HK-2 (cell line): ENCODE measurements at regions not wholly inside any gene's neighbourhood (a gene's known extent, or its start where the extent isn't known, plus 50 kb on each side); places are given as distances from the start of the nearest gene placed in this dataset.

Source experiments
- DNase-seq: peaks from one replicate; pipeline ENCODE4 v3.0.0-alpha.2; 2018; ENCODE audit not compliant: unreplicated experiment

GRCh38 chr11:93075782-93076181, 106.3 kb downstream of the MTNR1B start:
- DNase-seq, result no peak

GRCh38 chr11:93080146-93080759, 110.8 kb downstream of the MTNR1B start:
- no peak for DNase-seq

- no peak for DNase-seq
Measured at GRCh38 chr11:93081694-93082093, 112.2 kb downstream of the MTNR1B start.

- no peak for DNase-seq
Measured at GRCh38 chr11:93082900-93083299, 113.4 kb downstream of the MTNR1B start.

- no peak for DNase-seq
Measured at GRCh38 chr11:93084727-93085505, 112.9 kb downstream of the SLC36A4 start.

GRCh38 chr11:93089474-93090102, 108.2 kb downstream of the SLC36A4 start:
- no peak for DNase-seq
